Brain microvascular endothelial cell (primary cell): ENCODE measurements at regions not wholly inside any gene's neighbourhood (a gene's known extent, or its start where the extent isn't known, plus 50 kb on each side); places are given as distances from the start of the nearest gene placed in this dataset.
"Not testable (repeated sequence)": the region's sequence is repeated elsewhere in the genome, so short reads cannot be mapped to it uniquely, and the experiment has no call there.

Source experiments
- DNase-seq: peaks from one replicate; pipeline ENCODE4 v3.0.0-alpha.2; 2020
- H3K27ac ChIP-seq: fragments of 250-450 bp; sonication (Bioruptor Pico); 2 replicates; pipeline ENCODE4 v1.5.1; 2020; ENCODE audit warnings: mild to moderate bottlenecking, moderate library complexity
- H3K27me3 ChIP-seq: fragments of 250-450 bp; sonication (Bioruptor Pico); replicated peaks from 2 replicates; pipeline ENCODE4 v1.5.1; 2020; ENCODE audit warnings: mild to moderate bottlenecking
- H3K36me3 ChIP-seq: fragments of 250-450 bp; sonication (Bioruptor Pico); replicated peaks from 2 replicates; pipeline ENCODE4 v1.5.1; 2020; ENCODE audit warnings: mild to moderate bottlenecking
- H3K4me3 ChIP-seq: 2 replicates; pipeline ENCODE4 v1.5.1; 2011; ENCODE audit warnings: low read depth, mild to moderate bottlenecking, control low read depth, low read length, moderate library complexity
- CTCF ChIP-seq: IDR thresholded peaks from 2 replicates; pipeline ENCODE4 v1.5.1; 2011; ENCODE audit warnings: low read depth, mild to moderate bottlenecking, moderate library complexity, low read length, control low read depth, inconsistent platforms; ENCODE audit errors: missing control alignments
- in situ Hi-C: cut with HindIII; loops from 2 replicates; pipeline ENCODE4 v1.10.0; 2017; ENCODE audit warnings: low sequenced_read_pairs, low pct_ligation_motif_present

DNA sequence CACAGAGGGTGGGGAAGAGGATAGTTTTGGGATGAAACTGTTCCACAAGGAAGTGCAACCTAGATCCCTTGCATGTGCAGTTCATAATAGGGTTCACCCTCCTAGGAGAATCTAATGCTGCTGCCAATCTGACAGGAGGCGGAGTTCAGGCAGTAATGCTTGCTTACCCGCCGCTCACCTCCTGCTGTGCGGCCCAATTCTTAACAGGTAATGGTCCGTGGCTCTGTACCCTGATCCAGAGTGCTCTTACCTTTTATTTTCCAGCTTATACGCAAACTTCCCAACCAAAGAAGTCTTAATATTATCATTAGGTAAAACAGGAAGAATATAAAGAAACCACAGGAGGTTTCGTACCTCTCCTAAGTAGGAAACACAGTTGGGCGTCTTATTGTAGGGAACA, 82.7 kb upstream of the CD302 start:
- no peaks in the 10 kb centered on the region for H3K36me3 ChIP-seq
- TF ChIP-seq CTCF = no peak

GRCh38 chr2:159879051-159879604, 81.1 kb upstream of the CD302 start:
- H3K27ac ChIP-seq = no peak overlapping the region
- no peak overlapping the region for H3K4me3 ChIP-seq
- H3K27me3 ChIP-seq = no peaks in the 10 kb centered on the region
- H3K36me3 ChIP-seq = no peaks in the 10 kb centered on the region
- TF ChIP-seq CTCF = no peak
- DNase-seq = peak; percentile 20
- in situ Hi-C loops = no loop called here

More for the DNA sequence above, 82.7 kb upstream of the CD302 start:
- in situ Hi-C loops = no loop called here
- Histone ChIP-seq H3K4me3 (no peak overlapping the region), H3K27ac (no peak overlapping the region), H3K27me3 (no peaks in the 10 kb centered on the region)
- DNase-seq = no peak

DNA sequence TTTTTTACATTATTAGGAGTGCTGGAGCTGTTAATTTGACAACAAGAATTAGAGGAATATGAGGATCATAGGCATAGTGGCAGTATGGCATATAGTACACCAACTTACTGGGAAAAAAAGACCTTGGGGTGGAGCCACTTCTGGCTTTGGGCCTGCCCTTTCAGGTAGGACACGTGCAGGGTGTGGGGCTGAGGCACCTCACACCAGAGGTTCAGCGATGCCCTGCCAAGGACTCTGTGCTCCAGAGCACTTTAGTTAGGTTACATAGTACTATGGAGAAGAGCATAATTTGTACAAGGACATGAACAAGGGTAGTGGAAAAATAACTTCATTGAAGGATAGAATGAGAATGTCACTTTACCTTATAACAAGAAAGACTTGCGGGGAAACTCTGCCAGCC, 77.1 kb upstream of the CD302 start:
- Histone ChIP-seq H3K4me3 (no peak overlapping the region), H3K27ac (no peak overlapping the region), H3K36me3 (no peaks in the 10 kb centered on the region), H3K27me3 (no peaks in the 10 kb centered on the region)
- TF ChIP-seq CTCF = no peak
- DNase-seq = no peak
- in situ Hi-C loops = no loop called here

- in situ Hi-C loops = no loop called here
- no peak overlapping the region for H3K27ac ChIP-seq
- no peak for DNase-seq
Observed at GRCh38 chr2:159873258-159873657, 75.2 kb upstream of the CD302 start.

GRCh38 chr2:159872353-159872752, 74.3 kb upstream of the CD302 start:
- Histone ChIP-seq H3K27me3 (no peaks in the 10 kb centered on the region), H3K27ac (no peak overlapping the region), H3K36me3 (no peaks in the 10 kb centered on the region), H3K4me3 (no peak overlapping the region)
- DNase-seq = no peak
- in situ Hi-C loops = no loop called here
- no peak for TF ChIP-seq CTCF

More at GRCh38 chr2:159873258-159873657, 75.2 kb upstream of the CD302 start:
- Histone ChIP-seq H3K27me3 (no peaks in the 10 kb centered on the region), H3K4me3 (no peak overlapping the region), H3K36me3 (no peaks in the 10 kb centered on the region)
- no peak for TF ChIP-seq CTCF

GRCh38 chr2:159868598-159869159, 70.7 kb upstream of the CD302 start:
- H3K36me3 ChIP-seq, H3K4me3 ChIP-seq, H3K27ac ChIP-seq, H3K27me3 ChIP-seq, in situ Hi-C loops, DNase-seq: not testable (repeated sequence)
